22Rv1 (cell line): ENCODE measurements at regions not wholly inside any gene's neighbourhood (a gene's known extent, or its start where the extent isn't known, plus 50 kb on each side); places are given as distances from the start of the nearest gene placed in this dataset.

Experiments
- H3K27ac ChIP-seq: fragments of 450-650 bp; 2 replicates; pipeline ENCODE4 v1.5.1; 2017
- ZFX ChIP-seq: fragments of 450-650 bp; IDR thresholded peaks from 2 replicates; pipeline ENCODE4 v1.6.1; 2017; ENCODE audit warnings: antibody characterized with exemption, borderline replicate concordance
- TF ChIP-seq, protein P1 (sequence below): fragments of 450-650 bp; IDR thresholded peaks from 2 replicates; pipeline ENCODE4 v1.5.1; 2017; ENCODE audit warnings: mild to moderate bottlenecking

GRCh38 chr13:91219201-91219600, 128.3 kb upstream of the MIR17HG start:
- H3K27ac ChIP-seq: no peak overlapping the region
- TF ChIP-seq, protein P1, sequence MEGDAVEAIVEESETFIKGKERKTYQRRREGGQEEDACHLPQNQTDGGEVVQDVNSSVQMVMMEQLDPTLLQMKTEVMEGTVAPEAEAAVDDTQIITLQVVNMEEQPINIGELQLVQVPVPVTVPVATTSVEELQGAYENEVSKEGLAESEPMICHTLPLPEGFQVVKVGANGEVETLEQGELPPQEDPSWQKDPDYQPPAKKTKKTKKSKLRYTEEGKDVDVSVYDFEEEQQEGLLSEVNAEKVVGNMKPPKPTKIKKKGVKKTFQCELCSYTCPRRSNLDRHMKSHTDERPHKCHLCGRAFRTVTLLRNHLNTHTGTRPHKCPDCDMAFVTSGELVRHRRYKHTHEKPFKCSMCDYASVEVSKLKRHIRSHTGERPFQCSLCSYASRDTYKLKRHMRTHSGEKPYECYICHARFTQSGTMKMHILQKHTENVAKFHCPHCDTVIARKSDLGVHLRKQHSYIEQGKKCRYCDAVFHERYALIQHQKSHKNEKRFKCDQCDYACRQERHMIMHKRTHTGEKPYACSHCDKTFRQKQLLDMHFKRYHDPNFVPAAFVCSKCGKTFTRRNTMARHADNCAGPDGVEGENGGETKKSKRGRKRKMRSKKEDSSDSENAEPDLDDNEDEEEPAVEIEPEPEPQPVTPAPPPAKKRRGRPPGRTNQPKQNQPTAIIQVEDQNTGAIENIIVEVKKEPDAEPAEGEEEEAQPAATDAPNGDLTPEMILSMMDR: no peak
- TF ChIP-seq ZFX: no peak

GRCh38 chr13:91220872-91221271, 126.6 kb upstream of the MIR17HG start:
- no peak overlapping the region for H3K27ac ChIP-seq
- TF ChIP-seq ZFX: no peak
- TF ChIP-seq, protein P1: no peak

- TF ChIP-seq, protein P1: no peak
- no peak for TF ChIP-seq ZFX
- H3K27ac ChIP-seq: no peak overlapping the region
Measured at GRCh38 chr13:91228108-91228507, 119.4 kb upstream of the MIR17HG start.

GRCh38 chr13:91228940-91229339, 118.5 kb upstream of the MIR17HG start:
- H3K27ac ChIP-seq: no peak overlapping the region
- no peak for TF ChIP-seq ZFX
- TF ChIP-seq, protein P1: no peak

GRCh38 chr13:91232716-91233115, 114.8 kb upstream of the MIR17HG start:
- H3K27ac ChIP-seq: no peak overlapping the region
- no peak for TF ChIP-seq ZFX
- TF ChIP-seq, protein P1: no peak

DNA sequence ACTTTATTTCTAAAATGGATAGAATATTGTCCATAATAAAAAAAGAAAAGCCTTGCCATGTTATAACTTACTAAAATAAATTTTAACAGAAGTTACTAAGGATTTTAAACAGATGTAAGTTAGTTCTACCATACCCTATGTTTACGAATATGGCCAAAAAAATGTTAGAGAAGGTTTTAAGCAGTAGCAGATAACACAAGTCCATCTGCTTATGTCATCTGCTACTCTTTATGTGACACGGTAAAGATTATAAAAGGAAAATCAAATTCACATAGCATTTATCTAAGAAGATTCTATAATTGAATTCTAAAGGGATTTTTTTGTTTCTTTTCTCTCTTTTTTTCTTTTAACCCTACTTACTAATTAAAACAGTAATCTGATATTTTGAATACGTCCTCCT, 114.2 kb upstream of the MIR17HG start:
- H3K27ac ChIP-seq: no peak overlapping the region

DNA sequence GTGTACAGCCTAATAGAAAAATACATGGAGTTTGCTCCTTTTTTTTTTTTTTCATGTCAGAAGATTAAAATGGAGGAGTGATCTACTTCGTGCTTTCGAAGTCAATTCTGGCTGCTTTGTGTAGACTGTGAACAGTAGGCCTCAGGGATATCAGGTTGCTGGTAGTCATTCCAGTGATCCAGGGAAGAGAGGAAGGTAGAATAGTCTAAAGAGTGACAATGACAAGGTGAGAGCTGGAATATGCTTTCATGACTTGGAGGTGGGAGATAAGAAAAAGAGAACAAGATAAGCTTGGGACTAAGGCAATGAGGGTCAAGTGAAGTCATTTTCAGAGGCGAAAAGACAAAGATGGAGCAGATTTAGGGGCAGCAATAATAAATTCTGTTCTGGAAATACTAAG, 111.3 kb upstream of the MIR17HG start:
- TF ChIP-seq ZFX: no peak
- TF ChIP-seq, protein P1: no peak

More for the DNA sequence above, 114.2 kb upstream of the MIR17HG start:
- no peak for TF ChIP-seq ZFX
- TF ChIP-seq, protein P1: no peak

More for the DNA sequence above, 111.3 kb upstream of the MIR17HG start:
- no peak overlapping the region for H3K27ac ChIP-seq
